ENCODE measurements at regions not wholly inside any gene's neighbourhood (a gene's known extent, or its start where the extent isn't known, plus 50 kb on each side); places are given as distances from the start of the nearest gene placed in this dataset.

DNA sequence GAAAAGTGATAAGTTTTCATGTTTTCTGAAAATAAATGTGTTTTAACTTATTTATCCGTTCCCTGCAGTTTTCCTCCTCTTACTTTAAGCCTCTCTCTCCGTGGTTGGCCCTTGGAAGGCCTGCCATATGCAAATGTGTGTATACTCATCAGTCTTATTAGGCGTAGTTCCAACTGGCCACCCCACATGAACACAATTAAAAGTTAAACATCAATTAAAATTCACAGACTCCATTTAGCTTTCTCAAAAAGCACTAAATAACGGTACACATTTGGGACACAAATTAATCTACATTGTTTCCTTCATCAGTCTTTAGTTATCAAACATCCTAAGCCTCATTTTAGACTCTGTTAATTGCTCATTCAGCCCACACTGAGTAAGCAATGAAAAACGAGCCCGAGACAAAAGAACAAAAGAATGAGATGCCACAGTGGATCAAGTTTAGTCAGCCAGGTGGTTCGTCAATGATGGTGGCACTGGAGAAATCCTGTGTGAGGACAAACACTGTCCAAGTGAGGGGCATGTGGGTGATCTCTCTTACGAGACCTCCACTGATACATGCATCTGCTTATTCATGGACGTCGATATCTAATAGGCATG, 76.0 kb upstream of the TMCC3 start:
- Histone ChIP-seq H3K4me3 (ENCODE audit: low read depth in 1 of 2, low read length in 2 of 2) (no peak overlapping the region), H3K4me2 (ENCODE audit: insufficient read depth, low read length) (no peak overlapping the region), H3K36me3 (ENCODE audit: insufficient read depth, low read length) (no peaks in the 10 kb centered on the region), H3K27me3 (ENCODE audit: insufficient read depth, low read length, poor library complexity) (no peaks in the 10 kb centered on the region), H4K20me1 (ENCODE audit: insufficient read depth, low read length) (no peaks in the 10 kb centered on the region), H2AFZ (ENCODE audit: low read depth, low read length) (no peak overlapping the region), H3K9me3 (ENCODE audit: insufficient read depth, low read length, severe bottlenecking) (no peaks in the 10 kb centered on the region), H3K27ac (ENCODE audit: low read length) (no peak overlapping the region), H3K79me2 (ENCODE audit: insufficient read depth, low read length) (no peaks in the 10 kb centered on the region), H3K4me1 (ENCODE audit: insufficient read depth, low read length) (no peaks in the 10 kb centered on the region), H3K9ac (ENCODE audit: low read depth, low read length) (no peak overlapping the region)
- no peak for ATAC-seq (ENCODE audit: insufficient read depth, low read depth)
- DNase-seq = no peak
- TF ChIP-seq, protein P1, sequence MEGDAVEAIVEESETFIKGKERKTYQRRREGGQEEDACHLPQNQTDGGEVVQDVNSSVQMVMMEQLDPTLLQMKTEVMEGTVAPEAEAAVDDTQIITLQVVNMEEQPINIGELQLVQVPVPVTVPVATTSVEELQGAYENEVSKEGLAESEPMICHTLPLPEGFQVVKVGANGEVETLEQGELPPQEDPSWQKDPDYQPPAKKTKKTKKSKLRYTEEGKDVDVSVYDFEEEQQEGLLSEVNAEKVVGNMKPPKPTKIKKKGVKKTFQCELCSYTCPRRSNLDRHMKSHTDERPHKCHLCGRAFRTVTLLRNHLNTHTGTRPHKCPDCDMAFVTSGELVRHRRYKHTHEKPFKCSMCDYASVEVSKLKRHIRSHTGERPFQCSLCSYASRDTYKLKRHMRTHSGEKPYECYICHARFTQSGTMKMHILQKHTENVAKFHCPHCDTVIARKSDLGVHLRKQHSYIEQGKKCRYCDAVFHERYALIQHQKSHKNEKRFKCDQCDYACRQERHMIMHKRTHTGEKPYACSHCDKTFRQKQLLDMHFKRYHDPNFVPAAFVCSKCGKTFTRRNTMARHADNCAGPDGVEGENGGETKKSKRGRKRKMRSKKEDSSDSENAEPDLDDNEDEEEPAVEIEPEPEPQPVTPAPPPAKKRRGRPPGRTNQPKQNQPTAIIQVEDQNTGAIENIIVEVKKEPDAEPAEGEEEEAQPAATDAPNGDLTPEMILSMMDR (IDR thresholded peaks at IDR 0.05; ENCODE audit: borderline replicate concordance, extremely low read depth, low read length, poor library complexity, severe bottlenecking) = no peak
- no peak for TF ChIP-seq EZH2 (IDR thresholded peaks at IDR 0.05; ENCODE audit: borderline replicate concordance, low read depth, low read length, severe bottlenecking)

DNA sequence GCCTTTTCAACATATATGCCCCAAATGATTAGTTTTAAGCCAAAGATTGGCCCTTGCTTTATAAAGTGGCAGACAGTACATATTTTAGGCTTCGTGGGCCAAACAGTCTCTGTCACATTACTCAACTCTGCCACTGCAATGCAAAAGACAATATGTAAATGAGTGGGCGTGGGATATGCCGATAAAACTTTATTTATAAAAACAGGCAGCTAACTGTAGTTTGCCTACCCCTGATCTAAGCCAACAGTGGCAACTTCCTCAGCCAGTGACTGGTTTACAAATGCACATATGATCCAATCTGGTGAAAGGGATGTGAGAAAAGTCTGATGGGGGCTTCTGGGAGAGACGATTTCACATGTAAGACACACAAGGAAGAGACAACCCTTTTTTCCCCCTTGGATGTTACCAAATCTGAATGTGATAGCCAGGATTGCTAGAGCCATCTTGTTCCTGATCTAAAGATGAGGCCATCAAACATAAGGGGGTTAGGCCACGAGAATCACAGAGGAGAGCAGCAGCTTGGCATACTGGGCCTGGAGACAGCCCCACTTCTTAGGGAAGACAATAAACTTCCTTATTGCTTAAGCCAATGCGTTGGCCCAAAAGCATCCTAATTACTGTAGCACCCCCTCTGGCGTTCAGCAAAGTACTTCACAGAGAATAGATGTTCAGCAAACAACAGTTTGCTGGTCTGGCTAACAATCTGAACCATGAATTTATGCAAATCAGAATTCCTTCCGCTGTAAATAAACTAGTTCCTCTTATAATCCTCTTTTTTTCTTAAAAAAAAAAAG, 75.2 kb upstream of the TMCC3 start:
- DNase-seq (no peak), ATAC-seq (ENCODE audit: insufficient read depth, low read depth) (no peak)
- no peak for TF ChIP-seq EZH2 (IDR thresholded peaks at IDR 0.05; ENCODE audit: borderline replicate concordance, low read depth, low read length, severe bottlenecking)
- TF ChIP-seq, protein P1 (IDR thresholded peaks at IDR 0.05; ENCODE audit: borderline replicate concordance, extremely low read depth, low read length, poor library complexity, severe bottlenecking) = no peak
- no peaks in the 10 kb centered on the region for H3K9me3 ChIP-seq (ENCODE audit: insufficient read depth, low read length, severe bottlenecking)
- no peak overlapping the region for H3K4me3 ChIP-seq (ENCODE audit: low read depth in 1 of 2, low read length in 2 of 2)
- H3K27ac ChIP-seq (ENCODE audit: low read length) = no peak overlapping the region
- no peaks in the 10 kb centered on the region for H3K36me3 ChIP-seq (ENCODE audit: insufficient read depth, low read length)
- H3K4me1 ChIP-seq (ENCODE audit: insufficient read depth, low read length) = no peaks in the 10 kb centered on the region
- no peak overlapping the region for H3K4me2 ChIP-seq (ENCODE audit: insufficient read depth, low read length)
- no peak overlapping the region for H2AFZ ChIP-seq (ENCODE audit: low read depth, low read length)
- H3K79me2 ChIP-seq (ENCODE audit: insufficient read depth, low read length) = no peaks in the 10 kb centered on the region
- no peak overlapping the region for H3K9ac ChIP-seq (ENCODE audit: low read depth, low read length)
- H3K27me3 ChIP-seq (ENCODE audit: insufficient read depth, low read length, poor library complexity) = no peaks in the 10 kb centered on the region
- no peaks in the 10 kb centered on the region for H4K20me1 ChIP-seq (ENCODE audit: insufficient read depth, low read length)

DNA sequence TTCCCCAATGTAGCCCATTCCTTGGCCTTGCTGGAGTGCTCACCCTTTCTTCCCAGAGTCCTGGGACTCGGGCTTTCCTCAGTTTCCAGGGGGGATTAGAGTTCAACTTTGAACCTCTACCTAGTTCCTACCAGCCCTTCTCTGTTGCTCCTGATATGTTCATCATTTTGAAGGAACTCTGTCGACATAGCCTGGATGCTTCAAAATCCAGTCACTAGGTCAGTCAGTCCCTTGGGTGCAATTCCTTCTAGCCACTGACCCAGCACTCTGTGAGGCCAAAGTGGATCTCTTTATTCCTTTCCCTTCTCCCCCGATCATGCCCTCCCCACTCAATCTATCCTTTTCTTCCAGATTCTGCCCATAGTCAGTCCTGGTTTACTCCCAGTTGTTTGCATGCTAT, 72.3 kb upstream of the TMCC3 start:
- Histone ChIP-seq H3K9ac (ENCODE audit: low read depth, low read length) (no peak overlapping the region), H2AFZ (ENCODE audit: low read depth, low read length) (no peak overlapping the region), H3K4me3 (ENCODE audit: low read depth in 1 of 2, low read length in 2 of 2) (no peak overlapping the region), H3K4me2 (ENCODE audit: insufficient read depth, low read length) (no peak overlapping the region), H3K27ac (ENCODE audit: low read length) (no peak overlapping the region), H3K9me3 (ENCODE audit: insufficient read depth, low read length, severe bottlenecking) (no peaks in the 10 kb centered on the region), H3K79me2 (ENCODE audit: insufficient read depth, low read length) (no peaks in the 10 kb centered on the region), H3K36me3 (ENCODE audit: insufficient read depth, low read length) (no peaks in the 10 kb centered on the region), H3K4me1 (ENCODE audit: insufficient read depth, low read length) (no peaks in the 10 kb centered on the region), H3K27me3 (ENCODE audit: insufficient read depth, low read length, poor library complexity) (no peaks in the 10 kb centered on the region), H4K20me1 (ENCODE audit: insufficient read depth, low read length) (no peaks in the 10 kb centered on the region)
- TF ChIP-seq EZH2 (IDR thresholded peaks at IDR 0.05; ENCODE audit: borderline replicate concordance, low read depth, low read length, severe bottlenecking) = no peak
- TF ChIP-seq, protein P1 (IDR thresholded peaks at IDR 0.05; ENCODE audit: borderline replicate concordance, extremely low read depth, low read length, poor library complexity, severe bottlenecking) = no peak
- DNase-seq (no peak), ATAC-seq (ENCODE audit: insufficient read depth, low read depth) (no peak)
